Stimulated activated CD8-positive, alpha-beta memory T cell treated with anti-CD3 and anti-CD28 coated beads, Interleukin-7, amount 100 ng/mL, for 24 hours (primary cell): ENCODE measurements at regions not wholly inside any gene's neighbourhood (a gene's known extent, or its start where the extent isn't known, plus 50 kb on each side); places are given as distances from the start of the nearest gene placed in this dataset.

Source experiments
- DNase-seq: peaks from one replicate; pipeline ENCODE4 v3.0.0-alpha.2; 2020; ENCODE audit warnings: low read depth

DNA sequence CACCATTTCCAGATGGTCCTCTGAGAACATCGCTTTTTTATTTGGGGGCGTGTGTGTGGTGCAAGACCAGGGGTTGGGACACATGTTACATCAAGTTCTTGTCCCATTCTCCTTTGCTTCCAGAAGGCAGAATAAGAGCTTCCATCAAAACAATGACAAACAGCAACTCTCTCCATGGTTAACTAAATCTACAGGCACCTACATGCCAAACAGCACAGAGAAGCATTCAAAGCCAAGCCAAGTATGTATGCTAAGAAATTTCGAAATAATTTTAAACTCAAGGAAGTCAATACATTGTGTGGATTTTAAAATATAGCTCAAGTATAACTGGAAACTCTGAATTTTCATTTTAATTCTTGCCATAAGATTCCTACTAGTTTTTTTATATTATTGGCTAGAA is 105.6 kb downstream of the SEC61B start:
- DNase-seq: no peak

DNA sequence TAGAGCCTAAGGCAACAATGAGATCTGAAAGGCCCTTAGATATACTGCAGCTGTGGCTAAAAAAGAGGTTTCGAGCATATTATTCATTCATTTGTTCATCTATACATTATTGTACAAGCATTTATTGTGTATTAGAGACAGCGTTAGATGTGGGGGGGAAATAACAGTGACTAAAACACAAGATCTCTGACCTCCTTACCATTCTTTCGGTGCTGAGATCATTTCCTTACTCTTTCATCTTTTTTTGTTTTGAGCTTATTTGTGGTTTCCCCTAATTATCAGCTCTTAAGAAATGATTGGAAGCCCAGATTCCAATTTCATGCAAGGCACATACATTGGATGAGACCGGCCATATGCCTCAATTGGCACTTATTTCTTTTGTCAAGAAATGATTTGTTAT is 113.2 kb downstream of the SEC61B start:
- DNase-seq: no peak

DNA sequence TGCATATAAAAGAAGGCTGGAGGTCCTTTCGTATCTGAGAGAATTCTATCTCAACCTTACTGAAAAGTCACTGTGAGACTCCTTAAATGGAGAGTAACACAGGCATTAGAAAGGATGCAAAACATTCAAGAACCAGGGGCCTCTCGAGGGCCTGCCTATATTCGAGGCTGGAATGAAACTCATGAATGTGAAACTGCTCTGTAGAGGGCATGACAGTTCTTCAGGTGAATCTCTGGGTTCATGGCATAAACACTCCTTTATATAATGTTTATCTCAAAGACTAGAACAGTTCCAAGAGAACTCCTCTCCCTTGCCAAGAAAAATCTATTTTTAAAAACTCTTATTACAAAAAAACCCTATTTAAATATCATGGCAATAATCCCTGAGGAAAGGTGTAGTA is 113.9 kb downstream of the SEC61B start:
- no peak for DNase-seq

DNA sequence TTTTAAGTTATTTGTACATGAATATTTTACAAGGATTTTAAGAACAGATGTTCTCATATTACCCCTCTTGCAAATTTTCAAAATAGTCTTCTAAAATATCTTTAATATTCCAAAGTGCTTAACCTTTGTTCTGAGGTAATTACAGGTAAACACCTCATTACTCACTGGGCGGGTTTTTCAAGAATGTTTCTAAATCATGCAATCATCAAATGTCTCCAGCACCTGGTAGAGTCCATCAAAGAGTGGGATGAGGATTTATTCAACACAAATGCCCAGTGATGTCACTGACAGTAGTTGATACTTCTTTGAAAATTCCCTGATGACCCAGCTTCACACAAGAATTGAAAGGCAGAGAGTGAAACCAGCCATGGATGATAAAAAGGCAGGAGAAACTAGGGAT is 114.4 kb downstream of the SEC61B start:
- no peak for DNase-seq

DNA sequence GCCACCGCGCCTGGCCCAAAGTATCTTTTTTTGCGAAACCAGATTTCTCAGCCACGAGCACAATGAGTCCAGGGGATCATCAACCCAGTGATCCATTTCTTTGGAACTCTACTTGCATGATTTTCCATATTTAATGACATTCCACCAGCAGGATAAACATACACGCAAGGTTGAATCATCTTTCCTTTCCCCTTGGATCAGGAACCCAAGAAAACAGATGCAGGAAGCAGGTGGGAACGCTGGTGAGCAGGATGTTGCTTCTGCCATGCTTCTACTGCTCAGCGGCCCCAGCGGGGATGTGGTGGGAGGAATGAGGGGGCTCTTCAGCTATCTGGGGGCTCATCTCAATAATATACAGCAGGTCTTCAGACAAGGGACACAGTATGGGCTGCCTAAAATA is 118.2 kb downstream of the SEC61B start:
- DNase-seq: no peak

DNA sequence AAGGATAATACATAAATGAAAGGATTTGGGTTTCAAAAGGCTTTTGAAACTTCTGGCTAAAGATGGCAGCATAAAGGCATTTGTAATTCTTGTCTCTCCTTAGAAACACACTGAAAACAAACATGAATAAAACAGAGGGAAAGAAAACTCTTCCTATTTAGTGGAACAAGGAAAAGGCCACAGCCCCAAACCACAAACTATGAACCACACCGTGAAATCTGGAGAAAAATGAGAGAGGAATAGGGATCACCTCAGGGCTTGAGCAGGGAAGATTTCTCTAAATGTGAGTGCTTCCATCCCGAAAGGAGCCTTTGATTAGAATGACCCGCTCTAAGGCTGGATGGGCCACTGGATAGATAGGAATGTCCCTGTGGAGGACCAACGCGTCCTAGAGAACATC is 119.6 kb downstream of the SEC61B start:
- no peak for DNase-seq

DNA sequence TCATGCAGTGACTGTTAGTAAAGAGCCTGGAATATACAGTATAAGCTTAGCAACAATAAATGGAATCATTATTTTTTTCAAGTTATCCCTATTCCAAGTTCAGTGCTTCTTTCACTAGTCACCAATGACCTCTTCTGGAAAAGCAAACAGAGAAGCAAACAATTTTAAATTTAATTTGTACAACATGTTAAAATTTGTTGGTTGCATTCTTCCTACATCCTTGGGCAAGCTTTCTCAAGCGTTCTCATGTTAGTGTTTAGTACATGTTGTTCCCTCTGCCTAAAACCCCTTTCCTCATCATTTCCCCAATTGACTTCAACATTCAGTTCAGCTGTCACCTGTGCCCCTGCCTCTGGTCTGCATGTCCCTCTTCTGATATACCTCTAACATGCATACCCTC is 123.4 kb downstream of the SEC61B start:
- no peak for DNase-seq

DNA sequence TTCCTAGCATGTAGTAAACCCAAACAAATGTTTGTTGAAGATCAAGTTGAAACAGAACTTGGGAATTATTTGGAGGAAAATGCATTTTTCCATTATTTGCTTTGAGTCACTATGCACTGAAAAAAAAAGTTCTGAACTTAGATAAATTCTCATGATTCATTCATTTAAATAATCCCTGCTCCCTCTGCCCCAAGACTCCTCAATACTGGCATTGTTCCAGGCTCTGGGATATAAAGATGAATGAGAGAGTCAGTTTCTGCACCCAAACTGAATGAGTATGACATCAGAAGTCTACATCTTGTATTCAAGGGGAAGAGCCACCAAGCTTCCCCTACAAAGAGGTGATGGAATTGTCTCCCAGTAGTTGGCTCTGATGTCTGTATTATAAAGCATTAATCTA is 123.9 kb downstream of the SEC61B start:
- DNase-seq: no peak

DNA sequence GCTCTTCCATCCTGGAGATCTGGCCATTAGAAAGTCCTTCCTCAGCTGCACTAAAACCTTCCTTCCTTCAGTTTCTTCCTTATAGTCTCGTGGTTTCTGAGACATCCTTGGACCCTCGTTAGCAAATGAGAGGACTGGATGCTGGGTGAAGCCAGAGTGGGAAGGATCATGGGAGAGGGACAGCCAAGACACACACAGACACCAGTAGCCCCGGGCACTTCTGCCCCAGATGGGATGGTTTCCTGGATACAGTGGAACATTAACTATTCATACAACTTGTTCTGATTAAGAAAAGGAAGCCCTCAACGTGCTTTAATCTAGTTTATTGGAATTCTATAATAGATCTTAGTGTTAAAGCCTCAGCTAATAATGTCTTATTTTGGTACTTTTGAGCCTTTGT is 125.5 kb downstream of the SEC61B start:
- DNase-seq: no peak

DNA sequence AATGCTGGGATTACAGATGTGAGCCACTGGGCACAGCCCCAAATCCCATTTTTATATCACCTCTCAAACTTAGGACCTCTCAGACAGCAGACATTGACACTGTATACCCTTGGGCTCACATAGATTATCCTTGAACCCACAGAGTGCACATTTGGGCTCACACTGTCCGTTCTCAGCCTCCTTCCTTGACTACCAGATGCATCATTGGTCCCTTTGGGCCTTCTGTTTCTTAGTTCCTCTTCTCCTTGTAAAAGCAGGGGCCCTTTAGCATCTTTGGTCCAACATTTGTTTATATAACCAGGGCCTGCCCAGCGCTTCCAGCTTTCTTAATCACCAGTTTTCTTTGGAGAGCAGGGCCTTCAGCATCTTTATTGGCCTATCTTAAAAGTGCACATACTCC is 126.2 kb downstream of the SEC61B start:
- DNase-seq: no peak

DNA sequence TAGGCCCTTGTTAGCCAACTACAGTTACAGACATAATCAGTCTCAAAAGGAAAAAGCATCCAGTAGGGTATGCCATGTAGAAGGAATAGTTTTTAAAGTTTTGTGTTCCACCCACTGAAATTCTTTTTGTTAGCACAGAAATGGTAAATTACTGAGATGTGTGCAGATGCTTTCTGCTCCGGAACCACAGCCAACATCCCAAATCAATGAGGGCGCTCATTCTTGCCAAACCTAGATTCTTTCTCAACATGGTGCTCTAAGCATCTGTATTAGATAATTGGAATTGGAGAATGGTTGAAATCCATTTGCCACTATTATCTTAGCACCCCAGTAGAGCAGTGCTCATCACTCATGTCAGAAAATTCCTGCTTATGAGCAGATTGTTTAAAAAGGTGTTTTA is 127.8 kb downstream of the SEC61B start:
- no peak for DNase-seq

DNA sequence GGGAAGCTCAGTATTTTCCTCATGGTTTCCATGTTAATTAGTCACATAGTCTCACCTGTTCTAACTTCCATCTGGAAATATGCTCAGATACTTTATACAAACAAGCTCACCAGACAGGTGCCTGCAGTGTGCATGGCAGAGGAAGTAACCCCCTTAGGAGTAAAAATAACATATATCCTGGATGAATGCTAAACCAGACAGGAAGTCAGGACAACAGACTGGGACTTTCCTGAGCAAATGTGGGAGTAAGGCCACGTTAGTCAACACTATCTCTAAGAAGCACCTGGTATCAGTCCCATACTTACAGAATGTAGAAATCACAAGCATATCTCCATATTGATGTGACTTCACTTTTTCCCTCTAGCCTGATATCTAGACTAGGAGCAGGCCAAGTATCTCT is 128.4 kb downstream of the SEC61B start:
- no peak for DNase-seq

DNA sequence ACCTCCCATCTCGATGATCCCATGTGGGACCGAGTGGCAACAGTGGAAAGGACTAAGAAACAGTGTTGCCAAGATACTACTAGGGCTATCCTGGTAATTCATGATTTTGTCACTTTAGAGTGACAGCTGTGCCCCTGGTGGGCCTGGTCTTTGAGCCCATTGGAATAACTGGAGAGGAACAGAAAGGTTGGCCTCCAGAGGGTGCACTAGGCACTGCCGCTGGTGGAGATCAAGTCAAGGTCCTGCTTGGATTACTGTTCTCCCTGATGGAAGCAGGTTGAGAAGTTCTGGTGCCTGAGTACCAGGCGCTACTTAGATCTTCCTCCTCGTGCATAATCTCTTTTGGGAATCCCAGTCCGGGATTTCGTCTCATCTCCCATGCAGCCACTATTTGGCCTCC is 129.6 kb downstream of the SEC61B start:
- DNase-seq: no peak

DNA sequence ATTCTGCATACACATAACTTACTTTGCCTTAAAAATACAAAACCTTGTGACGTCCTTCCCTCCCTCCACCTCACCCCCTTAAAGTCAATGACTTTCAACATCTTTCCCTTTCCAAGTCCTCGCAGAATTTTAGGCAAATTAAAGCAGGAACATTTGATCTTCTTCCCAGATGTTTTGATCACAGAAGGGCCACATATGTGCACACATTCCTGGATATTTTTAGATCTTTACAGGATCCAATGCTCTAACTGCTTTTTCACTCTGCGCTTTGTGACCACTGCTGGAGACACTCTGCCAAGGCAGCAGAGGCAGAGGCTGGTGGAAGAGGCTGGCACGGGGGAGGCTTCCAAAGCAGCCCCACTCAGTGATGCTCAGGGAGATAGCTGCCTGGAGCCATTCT is 130.7 kb downstream of the SEC61B start:
- DNase-seq: no peak

DNA sequence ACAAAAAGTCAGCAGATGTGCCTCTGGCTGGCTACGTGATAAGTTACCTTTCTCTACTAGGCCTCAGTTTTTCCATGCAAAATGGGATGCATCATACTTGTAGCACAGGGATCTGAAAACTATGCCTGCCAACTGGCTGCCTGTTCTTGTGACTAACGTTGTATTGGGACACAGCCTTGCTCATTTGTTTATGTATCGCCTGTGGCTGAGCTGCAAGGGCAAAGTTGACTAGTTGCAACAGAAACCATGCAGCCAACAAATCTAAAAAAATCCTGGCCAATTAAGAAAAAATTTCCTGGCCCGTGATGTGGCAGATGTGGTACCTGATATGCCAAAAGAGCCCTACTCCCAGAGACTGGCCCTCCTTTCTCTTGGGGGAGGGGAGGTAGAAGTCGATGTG is 131.3 kb downstream of the SEC61B start:
- no peak for DNase-seq

DNA sequence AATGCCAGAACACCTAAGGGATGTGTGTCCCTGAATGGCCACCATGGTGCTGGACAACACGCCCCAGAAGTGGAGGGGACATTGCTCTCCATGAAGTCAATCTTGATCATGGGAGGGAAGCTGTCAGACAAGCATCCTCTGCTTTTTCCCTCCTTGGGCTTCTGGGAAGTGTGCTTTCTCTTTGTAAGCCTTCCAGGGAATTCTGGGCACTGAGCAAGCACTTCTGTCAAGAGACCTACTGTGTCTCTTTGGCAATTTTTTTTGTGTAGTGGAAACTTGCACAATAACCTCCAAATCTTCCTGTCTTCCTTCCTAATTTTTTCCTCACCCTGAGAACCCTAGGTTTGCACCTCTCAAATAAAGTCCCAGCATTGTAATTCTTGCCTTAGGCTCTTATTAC is 132.0 kb downstream of the SEC61B start:
- no peak for DNase-seq

DNA sequence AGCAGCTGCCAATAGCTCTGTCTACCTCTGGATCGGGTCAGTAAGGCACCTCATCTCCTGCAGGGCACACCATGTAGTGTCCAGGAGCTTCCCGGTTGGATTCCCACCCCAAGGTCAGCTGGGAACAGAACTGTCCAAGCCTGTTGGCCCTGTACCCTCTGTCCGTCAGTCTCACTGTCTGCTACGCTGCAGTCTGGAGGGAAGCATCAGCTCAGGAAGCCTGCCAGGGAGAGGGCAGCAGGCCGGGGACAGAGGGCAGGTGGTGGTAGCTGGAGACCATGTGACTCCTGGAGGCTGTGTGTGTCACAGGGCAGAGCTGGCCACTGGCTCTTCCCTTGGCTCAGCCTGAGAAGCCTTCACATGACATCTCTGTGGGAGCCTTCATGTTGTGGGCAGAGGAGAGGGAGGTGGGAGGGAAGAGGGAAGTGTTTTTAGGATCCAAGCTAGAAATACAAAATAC is 134.5 kb downstream of the SEC61B start:
- DNase-seq: no peak

DNA sequence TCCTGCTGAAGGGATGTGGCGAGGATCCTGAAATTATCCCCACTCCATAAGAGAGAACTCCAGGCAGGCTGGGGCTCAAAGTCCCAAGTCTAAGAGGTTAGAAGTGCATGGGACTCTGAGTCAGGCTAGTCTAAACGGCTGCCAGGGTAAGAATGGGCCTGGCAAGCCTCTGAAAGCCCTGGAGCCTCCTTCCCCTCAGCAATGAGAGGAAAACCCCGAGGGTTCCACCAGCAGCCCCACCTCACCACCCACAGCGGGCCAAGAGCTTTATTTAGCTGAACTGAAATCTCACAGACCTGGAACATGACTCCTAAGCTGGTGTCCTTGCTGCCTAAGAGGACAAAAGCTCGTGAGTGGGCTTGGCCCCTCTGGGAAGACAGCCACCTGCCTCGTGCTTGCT is 135.5 kb downstream of the SEC61B start:
- no peak for DNase-seq

DNA sequence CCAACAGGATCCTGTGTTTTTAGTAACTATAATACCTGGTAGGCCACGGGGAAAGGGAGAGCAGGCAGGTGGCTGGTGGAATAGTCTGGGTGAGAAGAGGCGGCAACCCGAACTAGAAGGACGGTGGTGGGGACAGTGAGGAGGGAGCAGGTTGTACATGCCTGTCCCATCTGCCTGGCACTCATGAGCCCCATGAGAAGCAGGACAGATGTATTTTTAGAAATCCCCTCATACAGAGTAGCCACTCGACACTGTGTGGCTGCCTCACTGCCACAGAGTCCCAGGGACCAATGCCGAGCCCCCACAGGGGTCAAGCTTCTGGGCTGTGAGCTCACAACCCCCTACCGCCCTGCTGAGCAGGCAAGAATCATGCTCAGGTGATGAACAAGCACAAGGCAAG is 136.6 kb downstream of the SEC61B start:
- DNase-seq: no peak

DNA sequence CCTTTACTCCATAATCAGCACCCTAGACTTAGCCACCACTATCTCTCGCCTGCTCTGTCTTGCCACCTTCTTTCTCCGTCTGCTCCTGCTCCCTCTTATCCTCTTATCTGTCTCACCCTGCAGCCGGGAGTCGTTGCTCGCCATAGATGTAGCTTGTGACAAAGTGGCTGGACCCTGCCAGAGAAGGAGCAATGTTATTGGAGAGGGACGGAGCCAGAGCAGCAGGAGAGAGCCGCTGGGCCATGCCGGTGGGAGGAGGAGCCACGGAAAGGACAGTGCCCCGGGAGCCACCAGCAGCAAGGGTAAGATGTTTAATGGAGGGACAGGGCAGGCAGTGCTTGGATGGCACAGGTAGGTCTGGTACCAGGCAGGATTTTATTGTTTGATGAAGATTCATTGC is 137.3 kb downstream of the SEC61B start:
- no peak for DNase-seq

DNA sequence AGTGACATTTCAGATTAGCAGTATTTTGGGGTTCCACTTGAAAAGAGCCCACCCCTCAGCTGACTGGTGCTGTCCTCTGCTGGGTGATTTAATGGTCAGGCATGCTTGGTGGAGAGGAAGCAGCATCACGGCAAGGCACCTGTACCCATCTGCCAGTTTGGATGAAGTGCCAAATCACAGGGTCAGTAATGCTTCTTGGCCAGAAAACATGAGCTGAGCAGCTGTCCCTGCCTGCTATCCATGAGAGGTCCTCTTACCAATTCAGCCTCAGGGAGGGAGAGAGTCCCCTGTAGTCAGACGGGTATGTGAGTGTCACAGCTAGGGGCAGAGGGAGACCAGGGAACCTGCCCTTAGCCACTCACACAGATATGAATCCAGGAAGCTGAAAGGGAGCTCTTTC is 137.9 kb downstream of the SEC61B start:
- no peak for DNase-seq

DNA sequence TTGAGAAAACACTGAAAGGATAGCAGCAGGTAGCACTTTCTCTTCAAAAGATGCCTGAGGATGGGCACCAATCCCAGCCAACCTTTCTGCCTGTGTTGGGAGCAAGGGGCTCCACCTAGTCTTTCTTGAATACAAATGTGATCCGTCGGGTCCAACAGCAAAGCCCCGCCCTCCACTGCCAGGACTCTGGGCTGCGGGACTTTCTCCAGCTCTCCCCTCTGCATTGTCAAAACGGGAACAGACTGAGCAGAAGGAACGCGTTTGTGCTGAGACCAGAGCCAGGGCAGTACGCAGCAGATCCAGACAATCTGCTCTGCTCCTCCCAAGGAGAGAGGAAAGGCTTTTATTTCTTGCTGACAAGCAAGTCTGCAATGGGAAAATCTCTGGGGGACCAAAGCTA is 139.7 kb downstream of the SEC61B start:
- DNase-seq: no peak

DNA sequence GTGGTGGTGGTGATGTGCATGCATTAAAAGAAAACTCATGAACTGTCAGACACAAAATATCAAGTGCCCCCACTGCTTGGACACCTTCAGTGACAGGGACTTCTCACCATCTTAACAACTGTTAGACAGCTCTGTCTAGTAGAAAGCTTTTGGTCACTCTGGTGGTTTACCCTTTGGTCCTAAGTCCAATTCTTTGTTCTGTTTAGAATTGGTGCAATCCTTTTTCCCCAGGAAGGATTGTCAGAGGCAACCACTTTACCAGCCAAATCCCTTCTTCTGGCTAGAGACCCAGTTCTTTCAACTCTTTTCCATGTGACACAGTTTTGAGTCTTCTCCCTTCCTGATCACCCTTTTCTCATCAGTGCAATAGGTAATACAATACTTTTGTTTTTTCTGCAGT is 140.2 kb downstream of the SEC61B start:
- DNase-seq: no peak

DNA sequence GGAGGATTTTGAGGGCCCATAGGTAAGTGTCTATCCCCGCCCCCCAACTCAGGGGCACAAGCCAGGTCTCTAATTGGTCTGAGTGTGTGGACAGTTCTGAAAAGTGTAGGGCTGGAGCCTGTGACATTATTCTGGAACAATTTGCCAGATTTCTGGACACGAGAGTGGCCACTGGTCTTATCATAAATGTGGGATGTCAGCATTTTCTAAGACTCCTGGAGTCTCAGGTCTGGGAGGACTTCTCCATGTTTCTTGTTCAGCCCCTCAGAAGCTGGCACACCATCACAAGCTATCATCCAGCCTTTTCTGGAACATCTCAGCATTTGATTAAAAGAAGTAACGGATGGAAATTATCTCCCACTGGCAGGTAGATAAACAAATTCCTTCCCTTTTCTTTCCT is 141.4 kb downstream of the SEC61B start:
- DNase-seq: no peak

DNA sequence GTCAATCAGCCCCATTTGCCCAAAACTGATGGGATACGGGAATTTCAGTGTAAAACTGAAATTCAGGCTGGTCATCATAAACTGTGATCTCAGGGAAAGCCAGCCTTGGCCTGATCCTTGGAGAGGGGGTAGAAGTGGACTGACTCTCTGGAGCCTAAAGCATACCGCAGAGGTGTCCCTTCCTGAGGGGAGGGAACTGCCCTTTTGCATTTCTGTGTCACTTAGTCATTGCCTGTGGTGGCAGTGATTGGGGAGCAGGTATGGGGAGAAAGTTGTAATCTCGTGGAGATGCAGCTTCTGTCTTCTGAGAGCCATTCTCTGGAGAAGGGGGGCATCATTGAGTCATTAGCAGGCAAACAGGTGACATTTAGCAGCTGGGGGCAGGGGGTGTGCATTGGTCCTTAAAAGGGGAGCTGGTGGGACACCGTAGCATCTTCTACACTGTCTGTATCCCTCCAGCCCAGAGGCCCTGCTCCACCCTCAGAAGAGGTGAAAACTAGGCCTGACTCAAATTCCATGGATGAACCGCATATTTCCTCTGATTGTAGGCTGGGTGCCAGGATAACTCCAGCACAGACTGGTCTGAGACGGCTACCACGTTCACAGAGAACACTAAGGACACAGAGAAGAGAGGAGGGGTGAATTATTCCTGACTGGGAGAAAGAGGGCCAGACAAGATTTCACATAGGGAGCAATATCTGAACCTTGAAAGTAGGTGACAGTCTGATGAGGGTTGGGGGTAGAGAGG is 143.3 kb downstream of the SEC61B start:
- DNase-seq: no peak
